ENCODE measurements at regions not wholly inside any gene's neighbourhood (a gene's known extent, or its start where the extent isn't known, plus 50 kb on each side); places are given as distances from the start of the nearest gene placed in this dataset.

DNA sequence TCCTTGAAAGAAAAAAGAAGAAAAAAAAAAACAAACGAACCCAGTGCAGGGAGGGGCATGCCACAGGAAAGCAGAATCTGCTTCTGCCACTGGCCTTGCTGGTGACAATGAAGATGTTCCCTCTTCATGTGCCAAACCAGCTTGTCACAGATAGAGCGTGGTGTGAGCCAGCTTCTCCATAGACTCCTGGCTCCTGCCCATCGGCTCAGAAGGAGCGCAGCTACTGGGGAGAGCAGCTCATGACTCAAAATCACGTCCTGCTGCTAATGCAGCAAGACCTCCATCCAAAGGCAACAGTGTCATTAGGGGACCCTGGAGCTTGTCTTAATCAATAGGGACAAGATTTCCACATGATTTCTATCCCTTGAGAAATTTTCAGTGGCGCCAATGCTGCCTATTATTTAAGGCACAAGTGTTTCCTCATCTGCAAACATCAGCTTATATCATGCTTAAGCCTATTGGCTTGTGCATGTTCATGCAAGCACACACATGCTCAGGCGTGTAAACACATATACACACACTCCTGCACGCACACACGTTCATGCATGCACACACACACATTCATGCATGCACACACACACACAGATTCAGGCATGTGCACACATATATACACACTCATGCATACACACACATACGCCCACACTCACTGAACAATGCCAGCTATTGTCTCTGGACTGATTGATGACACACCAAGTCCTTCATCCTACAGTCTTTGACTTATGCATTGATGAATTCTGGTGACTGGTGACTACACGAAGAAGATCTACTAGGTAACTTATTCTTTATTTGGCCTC is 682.0 kb upstream of the ID2 start:
- no peak for DNase-seq (ENCODE audit: low read depth, low spot score)

GRCh38 chr2:8000870-8001269 is 681.0 kb upstream of the ID2 start:
- no peak for DNase-seq (ENCODE audit: low read depth, low spot score)

GRCh38 chr2:8002765-8003393 is 679.0 kb upstream of the ID2 start:
- no peak for DNase-seq (ENCODE audit: low read depth, low spot score)

DNA sequence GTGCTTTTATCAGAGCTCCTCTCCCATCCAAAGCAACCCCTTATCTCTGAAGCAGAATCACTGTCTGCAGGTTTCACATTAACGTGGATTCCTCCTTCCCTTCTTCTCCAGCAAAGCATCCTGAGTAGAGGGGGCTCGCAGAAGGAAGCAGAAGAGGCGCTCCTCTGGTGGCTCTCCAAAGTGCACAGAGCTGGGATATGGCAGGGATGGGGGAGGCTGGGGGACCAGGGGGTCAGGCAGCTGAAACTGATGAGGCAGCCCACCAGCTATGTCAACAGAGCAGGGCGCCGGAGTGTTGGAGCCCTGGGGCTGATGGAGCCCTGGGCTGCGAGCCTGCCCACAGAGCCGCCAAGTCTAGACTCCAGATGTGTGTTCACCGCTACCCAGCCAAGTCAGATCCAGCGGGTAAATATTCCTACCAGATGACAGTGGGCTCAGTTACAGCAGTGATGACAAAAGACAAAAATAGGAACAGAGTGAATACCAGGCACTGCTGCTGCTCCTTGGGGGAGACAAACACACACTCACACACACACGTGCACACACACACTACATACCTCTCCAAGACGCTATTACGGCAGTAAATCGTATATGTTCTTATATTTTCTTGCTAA is 678.3 kb upstream of the ID2 start:
- peak; percentile 32 for DNase-seq (ENCODE audit: low read depth, low spot score)

GRCh38 chr2:8004250-8004681 is 677.6 kb upstream of the ID2 start:
- DNase-seq (ENCODE audit: low read depth, low spot score): no peak

DNA sequence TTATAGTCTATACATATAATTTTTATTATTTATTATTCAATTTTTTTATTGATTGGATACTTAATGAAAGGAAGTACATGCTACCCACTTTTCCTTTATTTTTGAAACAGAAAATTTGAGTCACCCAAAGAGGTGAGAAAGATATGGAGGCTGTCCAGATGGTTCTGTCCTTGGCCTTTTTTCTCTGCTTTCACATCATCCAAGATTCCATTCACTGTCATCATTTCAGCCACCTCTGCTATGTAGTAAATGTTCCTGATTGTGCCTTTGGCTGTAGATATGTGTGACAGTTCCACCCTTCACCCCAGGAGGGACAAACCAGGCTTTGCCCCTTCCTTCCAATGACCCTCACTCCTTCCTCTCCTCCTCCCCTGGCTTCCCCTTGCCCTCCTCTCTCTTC is 675.7 kb upstream of the ID2 start:
- DNase-seq (ENCODE audit: low read depth, low spot score): no peak

DNA sequence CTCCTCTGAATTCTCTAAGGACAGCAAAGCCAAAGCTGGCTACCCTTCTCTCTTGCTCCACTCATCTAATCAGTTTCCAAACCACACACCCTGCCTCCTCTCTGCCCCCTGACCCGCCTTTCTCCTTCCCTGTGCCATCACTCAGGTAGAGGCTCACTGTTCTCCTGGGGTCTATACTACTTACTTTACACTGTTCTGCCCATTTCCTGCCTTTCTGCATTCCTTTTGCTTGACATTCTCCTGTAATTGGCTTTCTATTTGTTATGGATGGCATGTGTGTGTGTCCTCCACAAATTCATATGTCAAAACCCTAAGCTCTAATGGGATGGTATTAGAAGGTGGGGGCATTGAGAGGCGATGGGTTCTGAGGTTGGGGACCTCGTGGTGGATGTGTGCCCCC is 675.2 kb upstream of the ID2 start:
- DNase-seq (ENCODE audit: low read depth, low spot score): no peak

GRCh38 chr2:8009010-8009597 is 672.8 kb upstream of the ID2 start:
- peak; percentile 7 for DNase-seq (ENCODE audit: low read depth, low spot score)

- no peak for DNase-seq (ENCODE audit: low read depth, low spot score)
Measured at GRCh38 chr2:8015848-8016600, 665.8 kb upstream of the ID2 start.

GRCh38 chr2:8016688-8017087 is 665.2 kb upstream of the ID2 start:
- no peak for DNase-seq (ENCODE audit: low read depth, low spot score)

GRCh38 chr2:8018956-8019355 is 662.9 kb upstream of the ID2 start:
- DNase-seq (ENCODE audit: low read depth, low spot score): no peak

DNA sequence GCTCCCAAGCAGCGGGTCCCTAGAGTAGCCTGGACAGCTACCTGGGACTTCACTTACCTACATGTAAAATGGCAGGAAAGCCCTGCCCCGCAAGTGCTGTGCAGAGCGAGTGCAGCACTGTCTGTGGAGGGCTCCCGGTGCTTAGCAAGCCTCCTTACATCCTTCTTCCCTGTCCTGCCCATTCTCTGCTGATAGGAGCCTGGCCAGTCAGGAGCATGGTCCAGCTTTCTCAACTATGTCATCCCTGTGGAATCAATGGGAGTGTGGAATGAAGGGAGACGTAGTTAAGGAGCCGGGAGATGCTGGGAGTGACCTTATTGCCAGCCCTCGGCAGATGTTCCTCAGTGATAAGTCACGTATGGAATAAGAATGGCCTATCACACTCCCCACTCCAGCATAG is 661.9 kb upstream of the ID2 start:
- DNase-seq (ENCODE audit: low read depth, low spot score): no peak

DNA sequence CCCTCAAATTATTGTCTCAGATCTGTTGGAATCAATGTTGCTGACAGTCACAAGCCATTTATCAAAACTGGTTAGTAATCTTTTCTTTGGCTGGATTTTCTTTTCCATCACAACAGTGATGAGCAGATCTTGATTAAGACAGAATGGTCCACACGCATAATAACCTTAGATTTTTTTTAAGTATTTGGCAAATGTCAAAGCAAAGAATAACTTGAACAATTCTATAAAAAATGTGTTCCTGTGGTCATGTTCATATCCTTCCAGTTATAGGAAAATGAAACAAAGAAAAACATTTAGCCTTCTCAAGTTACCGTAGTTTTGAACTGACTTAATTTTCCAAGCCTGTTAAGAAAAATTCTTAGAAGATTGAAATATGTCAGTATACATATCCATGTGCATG is 659.9 kb upstream of the ID2 start:
- DNase-seq (ENCODE audit: low read depth, low spot score): no peak

DNA sequence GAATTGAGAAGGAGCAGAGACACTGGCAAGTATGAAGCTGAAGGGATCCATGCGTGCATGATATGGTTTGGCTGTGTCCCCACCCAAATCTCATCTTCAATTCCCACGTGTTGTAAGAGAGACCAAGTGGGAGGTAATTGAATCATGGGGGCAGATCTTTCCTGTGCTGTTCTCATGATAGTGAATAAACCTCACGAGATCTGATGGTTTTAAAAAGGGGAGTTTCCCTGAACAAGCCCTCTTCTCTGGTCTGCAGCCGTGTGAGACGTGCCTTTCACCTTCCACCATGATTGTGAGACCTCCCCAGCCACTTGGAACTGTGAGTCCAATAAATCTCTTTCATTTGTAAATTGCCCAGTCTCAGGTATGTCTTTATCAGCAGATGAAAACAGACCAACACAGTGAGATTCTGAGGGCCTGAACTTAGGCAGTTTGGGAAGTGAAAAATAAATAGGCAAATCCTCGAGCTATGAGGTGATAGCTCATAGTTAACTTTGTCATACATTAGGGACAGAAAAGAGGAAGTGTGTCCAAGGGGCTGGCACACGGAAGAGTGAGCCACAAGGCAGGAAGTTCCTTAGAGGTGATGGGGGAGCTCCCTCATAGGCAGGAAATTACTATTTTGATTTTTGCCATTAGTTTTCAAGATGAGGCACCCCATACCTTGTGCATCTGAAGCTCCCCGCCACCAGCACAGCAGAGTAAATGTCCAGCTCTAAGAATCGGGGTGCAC is 658.8 kb upstream of the ID2 start:
- DNase-seq (ENCODE audit: low read depth, low spot score): no peak

GRCh38 chr2:8024506-8024905 is 657.4 kb upstream of the ID2 start:
- DNase-seq (ENCODE audit: low read depth, low spot score): no peak

GRCh38 chr2:8026381-8026780 is 655.5 kb upstream of the ID2 start:
- DNase-seq (ENCODE audit: low read depth, low spot score): no peak

- DNase-seq (ENCODE audit: low read depth, low spot score): no peak
Measured at GRCh38 chr2:8027387-8027786, 654.5 kb upstream of the ID2 start.

DNA sequence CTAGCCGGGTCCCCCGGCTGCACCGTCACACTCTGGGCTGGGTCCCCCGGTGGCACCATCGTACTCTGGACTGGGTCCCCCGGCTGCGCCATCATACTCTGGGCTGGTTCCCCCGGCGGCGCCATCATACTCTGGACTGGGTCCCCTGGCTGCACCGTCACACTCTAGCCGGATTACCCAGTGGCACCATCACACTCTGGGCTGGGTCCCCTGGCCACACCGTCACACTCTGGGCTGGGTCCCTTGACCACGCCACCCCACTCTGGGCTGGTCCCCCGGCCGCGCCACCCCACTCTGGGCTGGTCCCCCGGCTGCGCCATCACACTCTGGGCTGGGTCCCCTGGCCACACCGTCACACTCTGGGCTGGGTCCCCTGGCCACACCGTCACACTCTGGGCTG is 653.8 kb upstream of the ID2 start:
- no peak for DNase-seq (ENCODE audit: low read depth, low spot score)

GRCh38 chr2:8028436-8028835 is 653.4 kb upstream of the ID2 start:
- no peak for DNase-seq (ENCODE audit: low read depth, low spot score)

- no peak for DNase-seq (ENCODE audit: low read depth, low spot score)
Measured at GRCh38 chr2:8028981-8029380, 652.9 kb upstream of the ID2 start.

Measured in ELF-1 (cell line).